ENCODE measurements at regions not wholly inside any gene's neighbourhood (a gene's known extent, or its start where the extent isn't known, plus 50 kb on each side); places are given as distances from the start of the nearest gene placed in this dataset.
"Not testable (repeated sequence)": the region's sequence is repeated elsewhere in the genome, so short reads cannot be mapped to it uniquely, and the experiment has no call there.

DNA sequence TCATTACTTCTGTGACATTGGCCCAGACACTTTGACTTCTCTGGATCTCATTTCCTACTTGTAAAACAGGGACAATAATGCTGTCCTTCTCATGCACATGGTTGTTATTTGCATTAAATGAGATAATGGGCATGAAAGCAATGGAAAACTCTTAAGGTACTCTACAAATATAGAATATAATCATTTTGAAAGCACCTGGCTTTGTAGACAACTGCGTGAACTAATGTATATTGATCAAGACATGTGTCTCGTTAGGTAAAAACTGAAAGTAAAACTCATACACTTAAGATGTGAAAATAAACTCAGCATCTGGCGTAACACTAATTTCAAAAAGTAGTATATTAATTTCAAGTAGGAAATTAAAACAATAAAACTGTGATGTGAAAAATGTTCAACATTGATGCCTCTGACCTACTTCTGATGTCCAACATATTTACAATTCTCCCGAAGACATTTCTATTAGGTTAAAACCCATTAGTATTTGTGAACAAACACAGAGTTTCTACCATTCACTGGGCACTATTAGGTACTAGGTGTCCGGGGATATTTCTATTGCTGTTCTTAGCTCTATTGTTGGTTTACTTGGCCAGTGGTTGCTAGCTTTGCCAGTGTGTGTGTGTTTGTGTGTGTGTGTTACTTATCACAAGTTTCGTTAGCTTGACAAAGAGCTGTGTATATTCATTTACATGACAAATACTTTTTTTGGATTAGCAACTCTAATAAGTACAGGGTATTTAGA, 220.5 kb downstream of the KCNRG start:
- no peak for FAIRE-seq

DNA sequence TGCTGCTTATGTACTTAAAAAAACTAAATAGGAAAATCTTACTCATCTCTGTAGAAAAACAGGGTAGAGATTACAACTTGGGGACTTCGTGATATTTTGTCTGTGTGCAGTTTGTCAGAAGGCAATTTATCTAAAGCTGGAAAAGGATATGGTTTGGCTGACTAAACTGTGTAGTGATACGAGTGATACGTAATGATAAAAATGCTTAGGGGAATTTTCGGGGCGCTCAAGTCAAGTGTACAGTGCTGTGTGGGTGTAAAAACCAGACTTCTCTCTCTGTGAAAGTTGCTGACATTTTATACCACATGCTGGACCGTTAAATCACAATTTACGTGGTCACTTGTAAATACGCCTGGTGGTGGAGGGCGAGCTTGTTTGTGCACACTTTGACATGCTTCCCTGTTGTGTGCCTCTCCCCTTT, 221.7 kb downstream of the KCNRG start:
- no peak for FAIRE-seq

DNA sequence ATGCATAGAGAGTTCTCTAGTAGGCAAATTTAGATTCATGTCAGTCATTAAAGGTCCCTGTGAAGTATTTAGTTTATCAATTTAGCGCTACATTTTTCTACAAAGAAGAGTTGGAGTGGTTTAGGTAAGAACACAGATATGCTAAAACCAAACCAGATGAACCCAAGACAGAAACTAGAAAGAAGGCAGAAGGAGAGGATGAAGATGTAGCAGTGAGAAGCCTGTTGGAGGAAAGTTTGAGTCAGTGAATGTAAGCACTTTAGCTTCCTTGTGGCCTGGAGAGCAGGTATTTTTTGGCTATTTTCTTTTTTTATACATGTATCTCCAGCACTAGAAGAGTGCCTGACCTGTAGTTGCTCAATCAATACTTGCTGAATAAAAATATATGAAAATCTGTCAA, 223.7 kb downstream of the KCNRG start:
- no peak for FAIRE-seq

DNA sequence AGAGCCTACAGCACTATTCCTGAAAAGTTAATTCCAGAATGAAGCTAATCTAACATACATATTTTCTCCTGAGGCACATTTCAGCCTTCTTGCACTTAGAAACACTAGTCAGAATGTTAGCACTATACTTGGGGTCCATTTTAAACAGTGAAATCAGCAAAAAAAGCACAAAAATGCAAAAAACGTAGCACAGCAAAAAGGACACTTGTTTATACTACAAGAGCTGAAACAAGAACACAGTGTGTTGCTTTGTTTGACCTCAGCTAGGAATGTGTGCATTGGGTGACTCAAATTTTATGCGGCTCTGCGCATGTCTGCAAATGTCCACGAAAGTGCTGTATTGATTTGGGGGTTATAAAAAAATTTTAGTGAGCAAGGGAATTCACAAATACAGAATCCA, 226.2 kb downstream of the KCNRG start:
- no peak for FAIRE-seq

DNA sequence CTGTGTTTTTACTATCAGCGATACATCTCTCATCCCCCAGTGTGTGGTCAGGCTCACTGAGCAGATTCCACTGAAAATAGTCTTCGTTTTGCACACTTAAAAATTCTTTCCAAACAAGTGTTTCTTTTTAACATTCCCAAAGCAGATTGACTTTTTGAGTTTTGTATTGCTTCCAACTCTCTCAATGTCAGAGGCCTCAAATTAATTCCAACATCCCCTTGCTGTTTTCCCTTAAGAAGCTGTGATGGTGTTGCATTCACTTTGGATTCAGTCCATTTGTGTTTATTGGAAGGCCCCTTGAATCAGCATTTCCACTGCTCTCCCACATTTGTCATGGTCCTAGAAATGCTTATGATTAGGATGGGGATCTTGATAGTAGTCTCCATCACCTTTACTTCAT, 228.7 kb downstream of the KCNRG start:
- no peak for FAIRE-seq

DNA sequence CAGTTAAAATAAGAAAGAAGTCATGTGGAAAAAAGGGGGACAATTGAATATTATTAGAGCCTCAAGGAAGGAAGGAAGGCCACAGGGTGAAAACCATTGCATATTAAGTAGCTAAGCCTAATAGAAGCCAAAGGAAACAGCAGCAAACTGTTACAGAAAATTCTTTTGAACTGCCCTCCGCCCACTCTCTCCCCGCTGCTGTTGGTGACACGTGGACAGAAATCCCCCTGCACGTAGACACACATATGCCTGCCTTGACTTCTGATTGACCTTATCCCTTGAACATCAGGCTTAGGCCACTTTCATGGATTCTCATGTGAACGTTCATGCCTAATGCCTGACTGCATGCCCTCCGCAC, 229.1 kb downstream of the KCNRG start:
- no peak for FAIRE-seq

DNA sequence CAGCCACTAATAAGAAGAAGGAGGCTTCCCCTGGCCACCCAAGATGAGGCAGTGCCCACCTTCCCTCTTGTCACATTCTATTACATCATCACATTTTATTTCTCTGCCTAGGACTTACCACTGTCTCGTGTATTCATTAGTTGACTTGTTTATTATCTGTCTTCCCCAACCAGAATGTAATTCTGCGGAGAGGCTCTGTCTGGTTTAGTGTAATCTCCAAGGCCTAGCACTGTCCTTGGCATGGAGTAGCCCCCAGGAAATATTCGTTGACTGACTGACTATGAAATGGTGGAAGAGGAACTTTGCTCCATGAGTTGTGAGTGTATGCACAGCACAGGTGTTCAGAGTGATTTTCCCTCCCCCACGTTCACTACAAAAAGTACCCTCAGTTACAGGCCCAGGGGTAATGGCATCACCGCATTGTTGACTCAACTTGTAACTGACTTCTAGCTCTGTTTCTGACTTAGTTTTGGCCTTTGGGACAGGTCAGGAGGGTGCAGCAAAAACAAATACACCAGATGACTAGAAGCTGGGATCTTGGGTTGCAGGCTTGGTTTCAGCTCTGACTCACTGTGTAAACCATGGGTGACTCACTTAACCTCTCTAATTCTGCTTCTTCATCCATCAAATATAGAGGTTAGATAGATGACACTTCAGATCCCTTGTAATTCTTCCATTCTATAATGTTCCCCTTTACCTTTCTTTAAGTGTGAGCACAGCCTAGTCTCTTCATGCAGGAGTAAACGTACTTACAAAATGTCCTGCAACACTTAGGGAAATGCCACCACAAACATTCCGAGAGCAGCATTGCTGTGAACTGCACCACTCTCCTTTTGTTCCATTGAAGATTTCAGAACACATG, 229.7 kb downstream of the KCNRG start:
- FAIRE-seq = peak; percentile 89

DNA sequence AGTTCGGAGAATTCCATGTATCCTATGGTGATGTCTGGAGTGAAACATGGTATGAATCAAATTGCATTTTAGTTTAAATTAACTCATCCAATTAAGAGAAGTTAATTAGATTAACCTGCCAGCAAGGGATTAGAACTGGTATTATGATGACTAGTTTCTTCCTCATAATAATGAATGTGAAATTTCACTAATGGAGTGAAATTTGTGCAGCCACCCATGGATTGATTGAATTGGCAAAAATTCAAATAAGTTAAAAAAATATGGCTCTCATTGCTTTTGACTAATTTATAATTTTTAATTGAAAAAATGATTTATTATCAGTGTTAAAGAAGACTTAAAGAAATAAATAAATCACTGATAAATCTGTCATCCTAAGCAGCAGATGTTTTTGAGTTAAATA, 232.0 kb downstream of the KCNRG start:
- no peak for FAIRE-seq

DNA sequence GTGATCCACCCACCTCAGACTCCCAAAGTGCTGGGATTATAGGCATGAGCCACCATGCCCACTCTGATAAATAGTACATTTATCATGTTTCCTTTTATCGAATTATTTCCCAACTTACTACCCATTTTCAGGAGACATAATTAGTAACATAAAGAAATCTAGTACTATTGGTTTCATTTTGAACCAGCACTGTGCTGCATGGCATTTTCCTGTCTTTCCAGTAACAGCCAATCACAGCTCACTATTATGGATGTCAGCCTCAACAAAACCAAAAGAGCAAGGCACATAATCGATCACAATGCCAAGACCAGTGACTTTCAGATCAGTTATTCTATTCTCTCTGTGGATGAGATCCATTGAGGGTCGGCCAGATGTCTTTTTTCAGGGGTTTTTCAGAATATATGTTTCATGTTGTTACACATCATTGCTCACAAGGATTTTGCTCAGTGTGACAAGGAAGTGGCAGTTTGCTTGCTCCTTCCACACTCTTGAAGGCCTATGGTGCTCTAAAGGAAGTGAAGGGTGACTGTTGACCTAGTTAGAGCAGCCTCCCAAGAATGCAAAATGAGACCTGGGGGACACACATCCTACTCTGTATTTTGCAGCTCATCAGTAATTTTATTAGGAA, 233.4 kb downstream of the KCNRG start:
- FAIRE-seq = no peak

DNA sequence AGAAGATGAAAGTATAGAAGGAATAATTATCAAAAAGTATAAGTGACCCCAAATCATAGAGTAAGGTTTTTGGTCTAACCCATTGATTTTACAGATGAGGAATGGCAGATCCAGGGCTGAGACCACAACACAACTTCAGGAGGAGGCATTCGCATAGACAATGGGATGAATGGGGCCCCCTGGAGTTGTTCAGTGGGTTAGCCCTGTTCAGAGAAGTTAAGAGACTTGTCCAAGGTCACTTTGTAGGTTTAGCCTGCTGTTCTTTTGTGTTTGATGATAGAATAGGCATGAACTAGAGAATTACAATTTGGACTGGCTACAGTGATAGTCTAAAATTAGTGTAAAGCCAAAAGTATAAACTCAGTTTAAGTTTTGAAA, 233.9 kb downstream of the KCNRG start:
- no peak for FAIRE-seq

DNA sequence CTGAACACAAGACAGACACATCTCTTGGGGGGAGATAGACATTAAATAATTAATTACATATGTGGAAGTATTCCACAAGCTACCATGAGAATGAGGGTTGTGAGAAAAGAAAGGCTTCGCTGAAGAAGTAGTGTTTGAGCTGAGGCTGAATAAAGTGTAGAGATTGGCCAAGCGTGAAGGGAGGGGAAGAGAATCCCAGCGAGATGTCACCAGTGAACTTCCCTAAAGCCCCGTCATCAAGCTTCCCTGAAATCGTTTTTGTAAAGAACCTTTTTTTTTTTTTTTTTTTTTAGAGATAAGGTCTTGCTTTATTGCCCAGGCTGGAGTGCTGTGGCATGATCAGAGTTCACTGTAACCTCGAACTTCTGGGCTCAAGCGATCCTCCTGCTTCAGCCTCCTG, 235.2 kb downstream of the KCNRG start:
- no peak for FAIRE-seq

DNA sequence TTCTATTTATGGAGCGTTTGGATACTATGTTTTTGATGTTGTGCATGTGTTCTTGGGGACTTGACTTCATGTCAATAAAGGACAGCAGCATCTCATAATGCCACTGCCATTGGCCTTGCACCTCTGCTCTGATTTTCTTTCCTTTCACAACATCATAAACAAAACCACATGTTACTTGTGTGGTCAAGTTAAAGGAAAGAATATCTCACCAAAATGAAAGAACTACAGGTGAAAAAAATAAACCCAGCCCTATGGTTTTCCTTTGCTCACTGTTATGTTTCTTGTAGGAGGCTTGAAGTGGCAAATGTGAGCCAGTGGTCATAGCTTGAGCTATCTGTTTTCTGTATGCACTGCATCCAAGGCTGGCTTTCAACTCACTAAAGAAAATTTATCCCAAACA, 240.4 kb downstream of the KCNRG start:
- FAIRE-seq = no peak

DNA sequence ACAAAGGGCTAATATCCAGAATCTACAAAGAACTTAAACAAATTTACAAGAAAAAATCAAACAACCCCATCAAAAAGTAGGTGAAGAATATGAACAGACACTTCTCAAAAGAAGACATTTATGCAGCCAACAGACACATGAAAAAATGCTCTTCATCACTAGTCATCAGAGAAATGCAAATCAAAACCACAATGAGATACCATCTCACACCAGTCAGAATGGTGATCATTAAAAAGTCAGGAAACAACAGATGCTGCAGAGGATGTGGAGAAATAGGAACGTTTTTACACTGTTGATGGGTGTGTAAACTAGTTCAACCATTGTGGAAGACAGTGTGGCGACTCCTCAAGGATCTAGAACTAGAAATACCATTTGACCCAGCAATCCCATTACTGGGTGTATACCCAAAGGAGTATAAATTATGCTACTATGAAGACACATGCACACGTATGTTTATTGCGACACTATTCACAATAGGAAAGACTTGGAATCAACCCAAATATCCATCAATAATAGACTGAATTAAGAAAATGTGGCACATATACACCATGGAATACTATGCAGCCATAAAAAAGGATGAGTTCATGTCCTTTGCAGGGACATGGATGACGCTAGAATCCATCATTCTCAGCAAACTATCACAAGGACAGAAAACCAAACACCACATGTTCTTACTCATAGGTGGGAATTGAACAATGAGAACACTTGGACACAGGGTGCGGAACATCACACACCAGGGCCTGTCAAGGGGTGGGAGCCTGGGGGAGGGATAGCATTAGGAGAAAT, 241.5 kb downstream of the KCNRG start:
- not testable (repeated sequence) for FAIRE-seq

DNA sequence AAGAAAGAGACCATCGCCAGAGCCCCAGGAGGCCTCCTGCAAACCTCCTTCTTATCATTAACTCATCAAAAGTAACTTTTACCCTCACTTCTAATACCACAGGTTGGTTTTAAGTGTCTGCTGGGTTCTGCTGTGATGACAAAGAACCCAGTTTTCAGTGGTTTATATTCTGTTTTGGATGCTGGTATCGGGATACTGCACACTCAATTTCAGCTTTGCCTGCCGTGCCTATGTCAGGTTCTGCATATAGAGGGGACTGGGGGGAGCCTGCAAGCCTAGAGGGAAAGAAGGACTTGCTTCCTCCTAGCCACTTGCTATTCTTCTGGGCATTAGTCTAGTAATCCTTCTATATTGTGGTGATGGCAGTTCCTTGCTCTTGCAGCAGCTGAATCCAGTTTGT, 242.4 kb downstream of the KCNRG start:
- FAIRE-seq = no peak

DNA sequence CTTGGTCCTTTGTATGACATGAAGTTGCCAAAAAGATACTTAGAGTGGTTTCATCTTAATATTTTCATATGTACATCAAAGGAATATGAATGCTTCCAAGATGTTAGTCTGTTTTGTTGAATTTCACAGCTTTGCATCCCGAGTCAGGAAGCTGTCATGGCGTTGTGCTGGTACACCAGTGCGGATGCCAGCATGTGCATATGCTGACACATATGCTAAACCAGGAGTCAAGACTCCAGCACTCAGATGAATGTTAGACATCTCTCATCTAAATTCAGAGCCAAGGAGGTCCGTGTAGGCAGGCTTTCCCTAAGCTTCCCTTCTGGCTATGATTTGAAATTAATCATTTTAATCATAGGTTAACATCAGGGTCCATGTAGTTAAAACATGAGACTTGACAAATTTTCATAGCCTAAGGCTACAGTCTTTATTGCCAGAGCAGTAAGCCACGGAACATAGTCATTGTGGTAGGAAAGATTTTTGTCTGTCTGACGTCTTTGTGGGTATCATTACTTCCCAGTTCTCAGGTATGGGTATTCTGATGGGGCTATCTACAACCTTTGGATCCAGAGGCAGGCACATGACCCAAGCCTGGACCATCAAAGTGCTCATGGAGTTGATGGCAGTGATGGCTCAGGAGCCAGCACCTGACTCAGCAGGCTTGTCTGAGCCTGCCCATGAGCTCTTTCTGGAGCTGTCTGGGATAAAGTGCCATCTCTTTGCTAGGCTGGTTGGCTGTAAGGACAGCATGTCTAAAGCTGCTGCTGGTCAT, 246.1 kb downstream of the KCNRG start:
- FAIRE-seq = no peak

DNA sequence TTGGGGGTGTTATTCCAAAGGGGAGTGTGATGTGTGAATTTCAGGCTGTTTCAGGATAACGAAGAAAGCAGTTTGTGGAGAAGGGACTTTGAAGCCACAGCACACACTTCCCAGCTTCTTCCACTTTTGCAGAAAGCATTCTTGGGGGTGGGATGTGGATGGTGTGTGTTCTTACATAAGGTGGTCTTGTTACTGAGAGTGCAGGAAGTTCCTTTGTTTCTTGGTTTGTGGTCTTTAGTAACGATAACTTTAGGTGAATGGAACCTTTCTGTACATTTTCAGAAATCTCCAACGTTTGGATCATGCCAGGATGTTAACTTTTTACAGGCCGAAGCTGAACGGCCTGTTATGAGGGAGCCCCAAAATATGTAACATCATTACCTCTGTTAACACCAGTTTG, 251.8 kb downstream of the KCNRG start:
- FAIRE-seq = no peak

DNA sequence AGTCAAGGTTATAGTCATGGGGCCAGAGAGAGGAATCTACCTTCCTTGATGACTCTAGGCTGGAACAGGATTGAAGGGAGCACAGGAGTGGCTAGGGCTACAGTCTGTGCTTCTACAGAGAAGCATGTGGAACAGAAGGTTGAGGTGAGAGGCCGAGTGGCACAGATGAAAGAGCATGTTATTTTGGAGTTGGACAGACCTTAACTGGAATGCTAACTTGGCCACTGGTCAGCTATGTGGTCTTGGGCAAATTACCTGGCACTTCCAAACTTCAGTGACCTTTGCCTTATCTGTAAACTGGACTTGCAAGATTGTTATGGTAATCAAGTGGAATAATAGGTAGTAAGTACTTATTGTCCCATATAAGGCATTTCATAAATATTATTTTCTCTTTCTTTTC, 252.7 kb downstream of the KCNRG start:
- no peak for FAIRE-seq

DNA sequence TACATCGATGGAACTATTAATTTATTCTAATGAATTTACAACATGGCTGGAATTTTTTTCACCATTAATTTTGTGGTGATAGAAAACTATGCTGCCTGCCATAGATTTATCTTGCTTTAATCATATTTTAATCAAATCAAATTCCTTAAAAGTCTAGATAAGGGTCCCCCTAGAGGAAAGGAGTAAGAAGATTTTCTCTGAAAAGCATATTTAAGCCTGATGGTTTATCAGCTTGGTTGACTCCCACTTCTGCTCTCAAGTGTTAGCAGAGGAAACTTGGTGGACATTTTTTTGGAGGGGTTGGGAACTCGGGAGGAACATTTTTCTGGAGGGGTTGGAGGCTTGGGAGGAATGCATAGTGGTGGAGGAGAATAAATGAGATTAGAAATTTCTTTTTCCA, 253.3 kb downstream of the KCNRG start:
- no peak for FAIRE-seq

DNA sequence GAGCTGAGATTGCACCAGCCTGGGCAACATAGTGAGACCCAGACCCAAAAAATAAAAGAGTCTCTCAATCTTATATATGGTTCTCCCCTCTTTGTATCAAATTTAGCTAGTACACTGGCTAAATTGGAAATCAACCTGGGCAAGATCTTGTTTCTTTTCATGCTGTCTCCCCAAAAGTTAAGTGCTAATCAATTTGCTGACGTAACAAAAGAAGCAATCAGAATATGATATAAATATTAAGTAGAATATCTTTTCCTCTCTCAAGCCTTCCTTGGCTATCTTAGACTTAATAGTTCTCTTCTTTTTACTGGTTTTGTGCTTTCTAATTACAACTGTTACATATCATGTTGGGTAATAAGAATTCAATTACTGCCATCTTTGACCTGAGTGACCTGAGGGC, 258.9 kb downstream of the KCNRG start:
- no peak for FAIRE-seq

DNA sequence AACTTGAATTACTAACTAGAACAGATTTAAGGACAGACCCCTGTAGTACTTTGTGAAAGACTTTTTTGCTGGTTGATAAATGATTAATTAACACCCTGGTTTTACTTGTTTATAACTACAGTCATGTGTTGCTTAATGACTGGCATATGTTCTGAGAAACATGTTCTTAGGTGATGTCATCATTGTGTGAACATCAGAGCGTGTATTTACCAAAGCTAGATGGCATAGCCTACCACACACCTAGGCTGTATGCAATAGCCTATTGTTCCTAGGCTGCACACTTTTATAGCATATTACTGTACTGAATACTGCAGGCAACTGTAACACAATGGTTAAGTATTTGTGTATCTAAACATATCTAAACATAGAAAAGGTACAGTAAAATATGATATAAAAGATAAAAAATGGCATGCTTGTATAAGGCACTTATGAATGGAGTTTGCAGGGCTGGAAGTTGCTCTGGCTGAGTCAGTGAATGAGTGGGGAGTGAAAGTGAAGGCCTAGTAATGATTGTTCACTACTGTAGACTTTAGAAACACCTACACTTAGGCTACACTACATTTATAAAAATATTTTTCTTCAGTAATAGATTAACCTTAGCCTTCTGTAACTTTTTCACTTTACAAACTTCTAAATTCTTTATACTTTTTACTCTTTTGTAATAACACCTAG, 260.3 kb downstream of the KCNRG start:
- FAIRE-seq = peak; percentile 91

DNA sequence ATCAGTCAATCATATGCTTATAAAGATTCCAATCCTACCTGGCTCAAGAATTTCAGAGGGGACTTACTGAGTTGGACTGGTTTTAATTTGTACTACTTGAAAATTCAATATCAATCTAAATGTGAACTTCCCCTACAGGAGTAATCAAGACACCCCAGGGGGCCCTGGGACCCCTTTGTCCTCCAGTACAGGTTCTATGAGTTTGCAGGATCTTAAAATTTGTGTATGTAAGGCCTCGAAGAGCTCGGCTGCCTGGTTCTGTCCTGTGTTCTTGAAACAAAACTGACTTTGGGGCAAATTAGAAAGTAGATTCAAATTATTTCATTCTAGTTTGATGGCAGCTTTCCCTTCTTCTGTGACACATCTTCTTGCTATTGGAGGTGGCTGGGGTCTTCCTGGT, 261.3 kb downstream of the KCNRG start:
- FAIRE-seq = no peak

DNA sequence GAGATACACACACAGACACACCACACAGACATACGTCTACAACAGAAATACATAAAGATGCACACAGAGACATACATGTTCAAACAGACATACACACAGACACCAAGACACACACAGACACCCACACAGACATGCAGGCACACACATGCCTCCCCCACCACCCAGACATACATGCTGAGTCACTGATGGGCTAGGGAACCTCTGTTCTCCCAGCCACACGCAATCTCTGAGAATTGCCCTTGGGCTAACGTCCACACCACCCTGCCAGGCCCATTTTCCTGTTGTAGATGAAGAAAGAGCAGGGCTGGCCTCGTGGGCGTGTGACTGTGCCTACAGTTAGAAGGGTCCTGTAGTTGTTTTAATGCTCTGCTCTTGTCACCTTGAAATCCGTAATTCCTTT, 261.9 kb downstream of the KCNRG start:
- no peak for FAIRE-seq
